Raji (cell line): ENCODE measurements at regions not wholly inside any gene's neighbourhood (a gene's known extent, or its start where the extent isn't known, plus 50 kb on each side); places are given as distances from the start of the nearest gene placed in this dataset.

ENCODE experiments used
- POLR2A ChIP-seq: IDR thresholded peaks from 2 replicates; pipeline ENCODE4 v1.6.1; 2011; ENCODE audit warnings: low read depth, low read length, control low read depth; ENCODE audit not compliant: insufficient read depth

DNA sequence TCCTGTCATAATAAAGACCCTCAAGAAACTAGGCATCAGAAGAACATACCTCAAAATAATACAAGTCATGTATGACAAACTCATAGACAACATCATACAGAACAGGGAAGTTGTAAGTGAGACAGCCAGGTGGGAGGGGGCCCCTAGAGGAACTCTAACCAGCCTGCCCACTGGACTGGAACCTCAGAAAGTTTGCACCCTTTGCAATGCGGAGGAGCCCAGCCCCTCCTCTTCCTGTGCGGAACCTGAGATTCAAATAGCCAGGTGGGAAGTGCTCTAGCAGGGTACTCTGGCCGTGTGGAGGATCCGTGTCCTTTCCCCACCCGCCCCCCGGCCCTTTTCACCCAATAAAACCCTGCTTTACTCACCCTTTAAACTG is 387.0 kb upstream of the CBLB start:
- peak; percentile 71 for TF ChIP-seq POLR2A

DNA sequence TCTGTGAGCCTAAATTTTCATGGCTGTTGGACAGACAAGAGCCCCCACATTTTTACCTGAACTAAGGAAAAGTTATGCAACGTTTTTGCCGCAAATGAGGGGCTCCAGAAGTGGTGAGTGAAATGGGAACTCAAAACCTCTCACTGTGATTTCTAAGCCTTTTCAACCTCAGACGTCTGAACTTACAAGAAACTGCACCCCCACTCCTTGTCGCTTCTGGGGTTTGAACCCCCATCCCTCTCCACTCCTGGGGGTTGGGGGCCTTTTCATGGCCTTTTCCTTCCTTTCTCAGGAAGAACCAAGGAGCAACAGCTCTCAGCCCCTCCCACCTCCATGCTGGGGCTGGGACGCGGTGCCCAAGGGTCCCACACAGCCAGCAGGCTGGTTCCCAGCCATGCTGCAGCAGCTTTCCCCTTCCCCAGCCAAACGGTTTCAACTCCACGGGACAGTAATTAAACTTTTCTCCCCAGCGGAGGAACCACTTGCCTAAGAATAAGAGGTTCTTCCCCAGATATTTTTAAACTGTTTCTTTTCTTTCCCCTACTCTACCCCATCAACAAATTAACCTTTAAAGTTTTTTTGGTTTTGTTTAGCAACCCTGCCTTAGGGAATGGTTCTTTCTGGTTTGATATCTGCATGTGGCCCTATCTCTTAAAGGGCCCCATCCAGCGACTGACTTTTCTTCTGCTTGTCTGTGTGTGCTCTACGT is 387.6 kb upstream of the CBLB start:
- peak; percentile 44; the same call in 1 of the 2 replicates for TF ChIP-seq POLR2A

DNA sequence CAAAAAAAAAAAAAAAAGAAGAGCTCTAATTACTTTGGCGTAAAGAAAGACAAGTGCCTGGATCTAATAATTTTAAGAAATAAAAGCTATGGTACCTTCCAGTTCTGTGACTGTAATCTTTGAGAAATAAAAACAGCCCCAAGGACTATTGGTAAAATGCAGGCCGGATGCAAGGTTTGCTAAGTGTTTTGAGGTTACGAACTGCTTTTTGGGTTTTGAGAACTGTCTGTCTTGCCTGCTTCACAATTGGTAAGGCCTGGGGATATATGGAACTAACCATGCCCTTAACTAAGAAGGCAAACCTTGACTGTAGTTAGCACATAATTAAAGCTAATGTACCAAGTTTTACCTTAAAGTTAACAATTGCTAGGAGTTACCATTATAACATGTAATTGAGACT is 388.4 kb upstream of the CBLB start:
- no peak for TF ChIP-seq POLR2A

DNA sequence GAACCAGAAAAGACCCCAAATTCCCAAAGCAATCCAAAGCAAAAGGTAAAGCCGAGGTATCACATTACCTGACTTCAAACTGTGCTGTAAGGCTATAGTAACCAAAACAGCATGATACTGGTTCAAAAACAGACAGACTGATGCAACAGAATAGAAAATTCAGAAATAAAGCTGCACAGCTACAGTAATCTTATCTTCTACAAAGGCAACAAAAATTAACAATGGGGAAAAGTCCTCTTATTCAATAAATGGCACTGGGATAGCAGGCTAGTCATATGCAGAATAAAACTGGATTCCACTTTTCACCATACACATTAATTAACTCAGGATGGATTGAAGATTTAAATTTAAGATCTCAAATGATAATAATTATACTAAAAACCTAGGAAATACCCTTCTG is 392.6 kb upstream of the CBLB start:
- TF ChIP-seq POLR2A = no peak

DNA sequence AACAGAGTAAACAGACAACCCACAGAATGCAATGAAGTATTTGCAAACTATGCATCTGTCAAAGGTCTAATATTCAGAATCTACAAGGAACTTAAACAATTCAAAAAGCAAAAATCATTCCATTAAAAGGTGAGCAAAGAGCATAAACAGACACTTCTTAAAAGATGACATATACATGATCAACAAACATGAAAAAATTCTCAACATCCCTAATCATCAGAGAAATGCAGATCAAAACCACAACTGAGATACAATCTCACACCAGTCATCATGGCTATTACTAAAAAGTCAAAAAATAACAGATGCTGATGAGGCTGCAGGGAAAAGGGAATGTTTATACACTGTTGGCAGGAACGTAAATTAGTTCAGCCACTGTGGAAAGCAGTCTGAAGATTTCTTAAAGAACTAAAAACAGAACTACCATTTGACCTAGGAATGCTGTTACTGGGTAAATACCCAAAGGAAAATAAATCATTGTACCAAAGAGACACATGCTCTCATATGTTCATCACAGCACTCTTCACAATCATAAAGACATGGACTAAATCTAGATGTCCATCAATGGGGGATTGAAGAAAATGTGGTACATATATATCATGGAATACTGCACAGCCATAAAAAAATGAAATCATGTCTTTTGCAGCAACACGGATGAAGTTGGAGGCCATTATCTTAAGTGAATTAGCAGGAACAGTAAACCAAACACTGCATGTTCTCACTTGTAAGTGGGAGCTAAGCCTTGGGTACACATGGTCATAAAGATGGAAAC is 393.3 kb upstream of the CBLB start:
- no peak for TF ChIP-seq POLR2A

DNA sequence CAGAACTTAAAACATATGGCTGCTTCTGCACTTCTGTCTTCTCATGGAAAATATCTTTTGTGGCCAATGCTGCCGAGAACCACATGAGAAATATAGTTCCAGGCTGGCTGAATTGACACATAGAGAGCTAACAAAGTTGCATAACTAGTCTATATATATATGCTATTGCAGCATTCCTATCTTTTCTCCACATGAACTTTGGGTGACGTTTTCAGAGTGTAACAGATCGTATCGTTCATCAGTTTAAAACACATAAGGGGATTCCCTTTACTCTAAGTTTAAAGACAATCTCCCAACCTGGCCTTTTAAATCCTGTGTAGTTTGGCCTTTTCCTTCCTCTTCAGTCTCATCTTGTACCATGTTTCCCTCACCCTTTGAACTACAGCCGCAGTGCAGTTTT is 394.2 kb upstream of the CBLB start:
- TF ChIP-seq POLR2A = no peak

DNA sequence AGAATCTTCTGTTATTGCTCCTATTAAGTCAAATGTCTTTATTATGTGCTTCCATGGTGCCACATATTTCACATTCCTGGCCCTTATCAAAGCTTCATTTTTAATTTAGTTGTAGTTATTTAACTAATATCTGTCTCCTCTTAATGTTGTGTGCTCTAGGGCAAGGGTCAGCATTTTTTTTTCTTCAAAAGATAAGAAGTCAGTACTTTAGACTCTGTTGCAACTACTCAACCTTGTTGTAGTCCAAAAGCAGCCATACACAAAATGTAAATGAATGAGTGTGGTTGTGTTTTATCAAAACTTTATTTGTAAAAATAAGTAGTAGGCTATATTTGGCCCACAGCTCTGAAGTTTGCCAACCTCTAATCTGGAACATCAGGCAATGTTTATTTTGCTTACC is 394.7 kb upstream of the CBLB start:
- no peak for TF ChIP-seq POLR2A

DNA sequence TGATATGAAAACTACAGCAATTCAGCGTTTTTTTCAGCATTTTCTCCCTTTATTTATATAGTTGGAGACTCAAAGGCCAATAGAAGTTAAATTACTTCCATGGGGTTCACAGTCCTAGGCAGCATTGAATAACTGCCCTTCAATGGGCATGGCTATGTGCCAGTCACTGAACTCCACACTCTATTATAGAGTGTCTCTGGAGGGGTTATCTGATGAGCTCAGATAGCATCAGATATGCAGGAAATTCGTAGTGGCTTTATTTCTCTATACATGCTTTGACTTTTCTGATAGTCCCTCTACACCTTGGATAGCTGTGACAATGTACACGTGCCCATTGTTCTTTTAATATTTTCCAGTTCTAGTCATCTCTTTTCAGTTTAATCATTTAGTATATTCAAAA is 396.9 kb upstream of the CBLB start:
- no peak for TF ChIP-seq POLR2A

DNA sequence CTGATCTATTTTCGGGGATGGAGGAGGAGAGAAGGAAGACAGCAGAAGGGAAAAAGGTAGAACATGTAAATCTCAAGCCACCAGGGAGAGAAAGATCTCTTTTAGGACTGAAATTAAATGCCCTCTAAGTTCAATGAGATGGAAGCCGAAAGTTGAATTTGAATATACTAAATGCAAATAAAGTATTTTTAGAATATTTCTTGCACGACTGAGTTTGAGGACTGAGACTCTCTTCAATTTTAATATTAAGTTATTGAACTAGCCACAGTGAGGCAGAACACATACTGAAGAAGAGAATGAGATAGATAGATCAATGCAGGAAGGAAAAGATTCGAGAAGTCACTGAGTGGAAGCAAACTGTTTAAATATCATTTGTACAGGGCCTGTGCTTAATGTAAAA is 399.9 kb upstream of the CBLB start:
- no peak for TF ChIP-seq POLR2A

DNA sequence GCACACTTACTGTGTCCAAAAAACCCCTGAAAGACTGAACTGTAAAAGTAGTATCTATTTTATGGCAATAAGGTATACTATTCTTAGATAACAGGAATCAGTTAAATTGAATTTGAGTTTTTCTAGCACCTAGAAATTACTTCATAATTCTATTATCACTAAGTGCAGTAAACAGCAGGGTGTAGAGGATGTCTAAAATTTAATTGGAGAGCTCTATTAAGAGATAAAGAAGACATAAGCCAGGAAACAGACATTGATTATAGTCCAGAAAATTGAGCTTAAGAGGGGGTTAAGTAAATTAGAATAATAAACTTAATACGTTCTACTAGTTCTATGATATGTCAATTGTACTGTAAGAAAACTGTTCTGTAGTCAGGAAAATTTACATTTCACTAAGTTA is 403.5 kb upstream of the CBLB start:
- no peak for TF ChIP-seq POLR2A

DNA sequence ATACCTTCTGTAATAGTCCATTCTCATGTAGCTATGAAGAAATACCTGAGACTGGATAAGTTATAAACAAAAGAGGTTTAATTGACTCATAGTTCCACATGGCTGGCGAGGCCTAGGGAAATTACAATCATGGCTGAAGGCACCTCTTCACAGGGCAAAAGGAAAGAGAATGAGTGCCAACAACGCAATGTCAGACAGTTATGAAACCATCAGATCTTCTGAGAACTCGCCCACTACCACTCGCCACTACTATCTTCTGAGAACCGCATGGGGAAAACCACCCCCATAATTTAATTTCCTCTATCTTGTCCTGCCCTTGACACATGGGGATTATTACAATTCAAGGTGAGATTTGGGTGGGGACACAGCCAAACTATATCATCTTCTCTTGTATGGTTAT is 406.8 kb upstream of the CBLB start:
- no peak for TF ChIP-seq POLR2A

DNA sequence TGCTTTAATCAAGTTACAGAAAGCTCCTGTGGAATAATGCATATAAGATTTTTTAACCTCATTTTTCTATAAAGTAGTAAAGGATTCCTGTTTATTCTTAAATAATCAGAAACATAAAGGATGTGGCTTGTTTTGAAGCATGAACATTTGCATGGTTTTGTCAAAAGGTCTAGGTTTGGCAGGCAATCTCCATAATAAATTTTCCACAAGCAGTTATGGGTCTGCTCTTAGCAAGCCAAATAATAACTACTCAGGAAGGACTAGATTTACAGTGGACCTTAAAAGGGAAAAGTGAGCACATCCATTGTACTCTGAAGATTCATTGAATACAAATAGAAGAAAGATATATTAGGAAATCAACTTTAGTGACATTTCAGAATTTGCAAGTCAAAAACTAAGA is 407.3 kb upstream of the CBLB start:
- TF ChIP-seq POLR2A = no peak

DNA sequence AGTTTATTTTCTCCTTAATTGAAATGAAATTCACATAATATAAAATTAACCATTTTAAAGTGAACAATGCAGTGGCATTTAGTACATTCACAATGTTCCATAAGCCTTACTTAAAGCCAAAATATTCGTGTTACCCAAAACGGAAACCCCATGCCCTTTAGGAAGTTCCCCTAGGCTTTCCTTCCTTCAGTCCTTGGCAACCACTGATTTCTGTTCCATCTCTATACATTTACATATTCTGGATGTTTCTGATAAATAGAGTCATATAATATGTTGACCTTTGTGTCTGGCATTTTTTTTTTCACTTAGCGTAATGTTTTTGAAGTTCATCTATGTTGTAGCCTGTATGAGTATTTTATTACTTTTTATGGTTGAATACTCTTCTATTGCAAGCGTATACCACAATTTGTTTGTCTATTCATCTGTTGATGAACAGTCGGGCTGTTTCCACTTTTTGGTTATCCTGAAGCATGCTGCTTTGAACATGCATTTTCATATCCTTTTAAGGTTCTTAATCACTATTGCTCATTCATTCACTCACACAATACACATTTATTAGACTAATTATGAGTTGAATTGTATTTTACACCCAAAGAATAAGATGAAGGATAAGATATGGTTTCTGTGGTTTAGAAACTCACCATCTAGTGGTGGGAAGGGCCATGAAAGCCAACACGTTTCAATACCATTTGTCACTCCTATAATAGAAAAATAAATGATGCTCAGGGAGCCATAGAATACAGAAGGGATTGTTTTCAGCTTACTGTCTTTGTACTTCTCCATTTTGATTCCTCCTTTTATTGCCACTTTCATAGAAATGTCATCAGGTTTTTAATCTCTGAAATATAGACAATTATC is 408.2 kb upstream of the CBLB start:
- no peak for TF ChIP-seq POLR2A

DNA sequence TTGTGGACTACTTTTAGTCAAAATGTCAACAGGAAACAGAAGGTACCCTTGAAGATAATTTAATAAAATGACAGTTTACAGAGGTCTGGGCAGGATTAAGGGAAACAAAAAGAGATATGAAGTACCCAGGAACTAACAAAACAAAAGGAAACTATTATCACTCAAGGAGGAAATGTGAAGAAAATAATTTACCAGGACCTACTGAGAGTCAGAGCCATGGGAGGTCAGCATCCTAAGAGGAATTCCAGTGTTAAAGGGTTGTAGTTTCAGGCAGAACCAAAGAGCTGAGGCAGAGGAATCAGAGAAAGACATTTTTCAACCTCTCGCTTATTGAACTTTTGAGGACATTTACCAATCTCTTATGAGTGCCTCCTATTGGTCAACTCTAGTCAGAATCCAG is 408.9 kb upstream of the CBLB start:
- no peak for TF ChIP-seq POLR2A

DNA sequence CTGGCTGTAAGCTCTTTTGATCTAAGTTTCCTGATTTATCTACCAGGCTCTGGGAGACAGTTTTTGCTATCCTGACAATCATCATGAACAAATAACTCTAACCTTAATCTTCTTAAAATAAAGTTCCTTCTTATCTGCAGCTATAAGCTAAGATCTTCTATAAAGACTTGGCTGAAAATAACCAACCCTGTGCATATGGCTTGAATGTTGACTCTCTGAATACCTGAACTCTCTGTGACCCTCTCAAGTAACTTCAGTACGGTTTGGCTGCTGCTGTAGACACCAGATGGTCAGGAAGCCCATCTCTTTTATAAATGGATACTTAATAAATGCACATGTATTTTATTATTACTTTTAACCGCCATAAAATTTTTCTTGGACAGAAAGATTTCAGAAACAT is 412.4 kb upstream of the CBLB start:
- no peak for TF ChIP-seq POLR2A

DNA sequence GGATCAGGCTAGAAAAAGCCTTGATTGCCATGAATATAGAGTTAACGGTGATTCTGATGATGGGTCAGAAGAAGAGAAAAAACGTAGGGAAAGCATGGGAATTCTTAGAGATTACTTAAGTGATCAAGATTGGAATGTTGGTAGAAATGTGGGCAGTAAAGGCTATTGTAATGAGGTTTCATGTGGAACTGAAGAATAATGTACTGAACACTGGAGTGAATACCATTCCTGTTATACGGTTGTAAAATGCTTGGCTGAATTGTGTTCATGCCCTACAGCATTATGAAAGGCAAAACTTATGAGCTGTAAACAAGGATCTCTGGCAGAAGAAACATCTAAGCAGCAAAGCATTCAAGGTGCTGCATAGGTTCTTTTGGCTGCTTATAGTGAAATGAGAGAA is 414.1 kb upstream of the CBLB start:
- TF ChIP-seq POLR2A = no peak
